Neural cell (in vitro differentiated cells): ENCODE measurements at regions not wholly inside any gene's neighbourhood (a gene's known extent, or its start where the extent isn't known, plus 50 kb on each side); places are given as distances from the start of the nearest gene placed in this dataset.

ENCODE experiments used
- H2AFZ ChIP-seq: fragments of 200-600, 300-800 bp; sonication (generic), shearing (Covaris generic); 2 replicates; pipeline ENCODE4 v1.6.0; 2014; ENCODE audit warnings: low read depth, mild to moderate bottlenecking, antibody characterized with exemption, low read length, moderate library complexity
- H3F3A ChIP-seq: fragments of 200-600 bp; shearing (Covaris generic); 2 replicates; pipeline ENCODE4 v1.6.1; 2016; ENCODE audit warnings: mild to moderate bottlenecking, moderate library complexity, mixed read lengths, antibody characterized with exemption, low read length; ENCODE audit not compliant: insufficient read depth, poor library complexity, severe bottlenecking
- H3K27ac ChIP-seq: fragments of 200-600, 300-800 bp; sonication (generic), shearing (Covaris generic); 2 replicates; pipeline ENCODE4 v1.5.1; 2014; ENCODE audit warnings: mild to moderate bottlenecking, low read length, moderate library complexity
- H3K27me3 ChIP-seq: fragments of 300-800, 200-600 bp; sonication (generic), shearing (Covaris generic); 2 replicates; pipeline ENCODE4 v1.6.0; 2014; ENCODE audit warnings: mild to moderate bottlenecking, low read depth, low read length, moderate library complexity; ENCODE audit not compliant: insufficient read depth
- H3K36me3 ChIP-seq: fragments of 300-800, 200-600 bp; sonication (generic), shearing (Covaris generic); 2 replicates; pipeline ENCODE4 v1.5.1; 2014; ENCODE audit warnings: mild to moderate bottlenecking, antibody characterized with exemption, low read length, moderate library complexity; ENCODE audit not compliant: insufficient read depth
- H3K4me2 ChIP-seq: fragments of 300-800, 200-600 bp; sonication (generic), shearing (Covaris generic); 2 replicates; pipeline ENCODE4 v1.6.0; 2014; ENCODE audit warnings: mild to moderate bottlenecking, low read length
- H3K4me3 ChIP-seq: fragments of 300-800, 200-600 bp; sonication (generic), shearing (Covaris generic); 2 replicates; pipeline ENCODE4 v1.5.1; 2014; ENCODE audit warnings: mild to moderate bottlenecking, low read length, moderate library complexity
- H3K79me2 ChIP-seq: fragments of 200-600 bp; shearing (Covaris generic); replicated peaks from 2 replicates; pipeline ENCODE4 v1.6.0; 2014; ENCODE audit warnings: mild to moderate bottlenecking, low read length, moderate library complexity; ENCODE audit not compliant: insufficient read depth
- H3K9ac ChIP-seq: fragments of 300-800, 200-600 bp; sonication (generic), shearing (Covaris generic); 2 replicates; pipeline ENCODE4 v1.6.1; 2016; ENCODE audit warnings: mild to moderate bottlenecking, low read length, mixed read lengths
- H3K9me2 ChIP-seq: fragments of 200-600 bp; shearing (Covaris generic); 2 replicates; pipeline ENCODE4 v1.6.1; 2016; ENCODE audit warnings: mild to moderate bottlenecking, low read length, mixed read lengths; ENCODE audit not compliant: insufficient read depth
- H3K9me3 ChIP-seq: fragments of 200-600, 300-800 bp; sonication (generic), shearing (Covaris generic); 2 replicates; pipeline ENCODE4 v1.6.1; 2016; ENCODE audit warnings: mild to moderate bottlenecking, mixed run types, low read length, moderate library complexity, mixed read lengths
- H4K20me1 ChIP-seq: fragments of 200-600 bp; shearing (Covaris generic); 2 replicates; pipeline ENCODE4 v1.6.1; 2016; ENCODE audit warnings: mild to moderate bottlenecking, mixed run types; ENCODE audit not compliant: insufficient read depth
- EP300 ChIP-seq: fragments of 450-650 bp; conservative IDR thresholded peaks from 2 replicates; pipeline ENCODE4 v1.6.1; 2014; ENCODE audit warnings: antibody characterized with exemption, mild to moderate bottlenecking, moderate library complexity; ENCODE audit not compliant: poor library complexity, severe bottlenecking
- EZH2 ChIP-seq: fragments of 200-600, 300-800 bp; shearing (Covaris generic), sonication (generic); IDR thresholded peaks from 2 replicates; pipeline ENCODE4 v1.6.1; 2014; ENCODE audit warnings: antibody characterized with exemption, low read length, borderline replicate concordance, mild to moderate bottlenecking; ENCODE audit not compliant: insufficient read depth, poor library complexity, severe bottlenecking
- MXI1 ChIP-seq: fragments of 450-650 bp; conservative IDR thresholded peaks from 2 replicates; pipeline ENCODE4 v1.6.1; 2014; ENCODE audit warnings: antibody characterized with exemption, mild to moderate bottlenecking; ENCODE audit not compliant: poor library complexity, severe bottlenecking
- POLR2AphosphoS5 ChIP-seq: IDR thresholded peaks from 2 replicates; pipeline ENCODE4 v1.6.1; 2012
- RAD21 ChIP-seq: fragments of 450-650 bp; conservative IDR thresholded peaks from 2 replicates; pipeline ENCODE4 v1.6.1; 2014; ENCODE audit warnings: antibody characterized with exemption, mild to moderate bottlenecking, moderate library complexity
- TAF1 ChIP-seq: IDR thresholded peaks from 2 replicates; pipeline ENCODE4 v1.6.1; 2012; ENCODE audit warnings: low read depth
- TF ChIP-seq, protein P1 (sequence below): fragments of 450-650 bp; IDR thresholded peaks from 2 replicates; pipeline ENCODE4 v1.5.1; 2014; ENCODE audit warnings: antibody characterized with exemption, mild to moderate bottlenecking, moderate library complexity; ENCODE audit not compliant: poor library complexity, severe bottlenecking
- TF ChIP-seq, protein P2 (sequence below): IDR thresholded peaks from 2 replicates; pipeline ENCODE4 v1.6.1; 2012; ENCODE audit warnings: borderline replicate concordance

DNA sequence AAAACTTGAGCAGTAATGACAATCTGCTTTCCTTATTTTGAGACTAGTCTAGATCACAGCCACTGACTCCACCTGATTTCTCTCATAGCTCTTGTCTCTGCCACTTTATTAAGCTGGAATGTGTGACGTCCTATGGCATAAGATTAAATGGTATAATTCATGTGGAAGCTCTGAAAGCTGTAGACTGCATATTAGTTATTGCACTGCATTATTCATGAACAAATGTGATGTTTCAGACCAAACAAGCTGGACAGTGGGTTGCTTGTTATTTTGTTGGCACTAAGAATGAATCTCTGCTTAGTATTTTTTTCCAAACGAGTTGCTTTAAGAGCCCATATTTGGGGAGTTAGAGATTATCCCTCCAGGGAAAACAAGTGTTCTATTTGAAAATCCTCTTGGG lies 1218.5 kb downstream of the SUCLG1 start:
- H2AFZ ChIP-seq: no peak overlapping the region
- H3K36me3 ChIP-seq: no peaks in the 10 kb centered on the region
- H3K9me3 ChIP-seq: no peaks in the 10 kb centered on the region
- no peak overlapping the region for H3K4me3 ChIP-seq
- no peaks in the 10 kb centered on the region for H3K27me3 ChIP-seq
- no peaks in the 10 kb centered on the region for H3K79me2 ChIP-seq
- H3F3A ChIP-seq: no peaks in the 10 kb centered on the region
- H3K27ac ChIP-seq: no peak overlapping the region
- H3K9me2 ChIP-seq: no peaks in the 10 kb centered on the region
- TF ChIP-seq POLR2AphosphoS5 (no peak), TAF1 (no peak), RAD21 (no peak), EP300 (no peak), MXI1 (no peak)
- TF ChIP-seq, protein P1, sequence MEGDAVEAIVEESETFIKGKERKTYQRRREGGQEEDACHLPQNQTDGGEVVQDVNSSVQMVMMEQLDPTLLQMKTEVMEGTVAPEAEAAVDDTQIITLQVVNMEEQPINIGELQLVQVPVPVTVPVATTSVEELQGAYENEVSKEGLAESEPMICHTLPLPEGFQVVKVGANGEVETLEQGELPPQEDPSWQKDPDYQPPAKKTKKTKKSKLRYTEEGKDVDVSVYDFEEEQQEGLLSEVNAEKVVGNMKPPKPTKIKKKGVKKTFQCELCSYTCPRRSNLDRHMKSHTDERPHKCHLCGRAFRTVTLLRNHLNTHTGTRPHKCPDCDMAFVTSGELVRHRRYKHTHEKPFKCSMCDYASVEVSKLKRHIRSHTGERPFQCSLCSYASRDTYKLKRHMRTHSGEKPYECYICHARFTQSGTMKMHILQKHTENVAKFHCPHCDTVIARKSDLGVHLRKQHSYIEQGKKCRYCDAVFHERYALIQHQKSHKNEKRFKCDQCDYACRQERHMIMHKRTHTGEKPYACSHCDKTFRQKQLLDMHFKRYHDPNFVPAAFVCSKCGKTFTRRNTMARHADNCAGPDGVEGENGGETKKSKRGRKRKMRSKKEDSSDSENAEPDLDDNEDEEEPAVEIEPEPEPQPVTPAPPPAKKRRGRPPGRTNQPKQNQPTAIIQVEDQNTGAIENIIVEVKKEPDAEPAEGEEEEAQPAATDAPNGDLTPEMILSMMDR: no peak
- no peak overlapping the region for H3K9ac ChIP-seq
- H3K4me2 ChIP-seq: no peak overlapping the region
- no peaks in the 10 kb centered on the region for H4K20me1 ChIP-seq

DNA sequence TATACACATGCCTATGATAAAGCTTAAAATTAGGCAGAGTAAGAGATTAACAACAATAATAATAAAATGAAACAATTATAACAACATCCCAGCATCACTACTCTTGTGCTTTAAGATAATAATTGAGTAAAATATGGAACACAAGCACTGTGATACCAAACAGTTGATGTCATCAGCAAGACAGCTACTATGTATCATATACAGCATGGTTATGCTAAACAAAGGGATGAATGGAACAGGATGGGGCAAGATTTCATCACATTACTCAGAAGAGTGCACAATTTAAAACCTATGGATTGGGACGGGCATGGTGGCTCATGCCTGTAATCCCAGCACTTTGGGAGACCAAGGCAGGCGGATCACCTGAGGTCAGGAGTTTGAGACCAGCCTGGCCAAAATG lies 1221.0 kb downstream of the SUCLG1 start:
- no peak overlapping the region for H3K4me3 ChIP-seq
- H3K79me2 ChIP-seq: no peaks in the 10 kb centered on the region
- H3K27ac ChIP-seq: no peak overlapping the region
- H3K27me3 ChIP-seq: no peaks in the 10 kb centered on the region
- no peak overlapping the region for H3K9ac ChIP-seq
- H3K4me2 ChIP-seq: no peak overlapping the region
- TF ChIP-seq, protein P2, sequence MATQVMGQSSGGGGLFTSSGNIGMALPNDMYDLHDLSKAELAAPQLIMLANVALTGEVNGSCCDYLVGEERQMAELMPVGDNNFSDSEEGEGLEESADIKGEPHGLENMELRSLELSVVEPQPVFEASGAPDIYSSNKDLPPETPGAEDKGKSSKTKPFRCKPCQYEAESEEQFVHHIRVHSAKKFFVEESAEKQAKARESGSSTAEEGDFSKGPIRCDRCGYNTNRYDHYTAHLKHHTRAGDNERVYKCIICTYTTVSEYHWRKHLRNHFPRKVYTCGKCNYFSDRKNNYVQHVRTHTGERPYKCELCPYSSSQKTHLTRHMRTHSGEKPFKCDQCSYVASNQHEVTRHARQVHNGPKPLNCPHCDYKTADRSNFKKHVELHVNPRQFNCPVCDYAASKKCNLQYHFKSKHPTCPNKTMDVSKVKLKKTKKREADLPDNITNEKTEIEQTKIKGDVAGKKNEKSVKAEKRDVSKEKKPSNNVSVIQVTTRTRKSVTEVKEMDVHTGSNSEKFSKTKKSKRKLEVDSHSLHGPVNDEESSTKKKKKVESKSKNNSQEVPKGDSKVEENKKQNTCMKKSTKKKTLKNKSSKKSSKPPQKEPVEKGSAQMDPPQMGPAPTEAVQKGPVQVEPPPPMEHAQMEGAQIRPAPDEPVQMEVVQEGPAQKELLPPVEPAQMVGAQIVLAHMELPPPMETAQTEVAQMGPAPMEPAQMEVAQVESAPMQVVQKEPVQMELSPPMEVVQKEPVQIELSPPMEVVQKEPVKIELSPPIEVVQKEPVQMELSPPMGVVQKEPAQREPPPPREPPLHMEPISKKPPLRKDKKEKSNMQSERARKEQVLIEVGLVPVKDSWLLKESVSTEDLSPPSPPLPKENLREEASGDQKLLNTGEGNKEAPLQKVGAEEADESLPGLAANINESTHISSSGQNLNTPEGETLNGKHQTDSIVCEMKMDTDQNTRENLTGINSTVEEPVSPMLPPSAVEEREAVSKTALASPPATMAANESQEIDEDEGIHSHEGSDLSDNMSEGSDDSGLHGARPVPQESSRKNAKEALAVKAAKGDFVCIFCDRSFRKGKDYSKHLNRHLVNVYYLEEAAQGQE: no peak
- TF ChIP-seq TAF1 (no peak), EP300 (no peak), EZH2 (no peak)
- TF ChIP-seq, protein P1: no peak
- no peaks in the 10 kb centered on the region for H3K36me3 ChIP-seq
- H4K20me1 ChIP-seq: no peaks in the 10 kb centered on the region
- H3F3A ChIP-seq: no peaks in the 10 kb centered on the region
- no peak overlapping the region for H2AFZ ChIP-seq
- no peaks in the 10 kb centered on the region for H3K9me3 ChIP-seq
- no peaks in the 10 kb centered on the region for H3K9me2 ChIP-seq
